LNCaP clone FGC (cell line): ENCODE measurements at regions not wholly inside any gene's neighbourhood (a gene's known extent, or its start where the extent isn't known, plus 50 kb on each side); places are given as distances from the start of the nearest gene placed in this dataset.

Experiments used
- DNase-seq: peaks from one replicate; pipeline ENCODE4 v3.0.0-alpha.2; 2011; ENCODE audit warnings: low read depth
- H3K4me3 ChIP-seq: 2 replicates; pipeline ENCODE4 v1.5.1; 2011; ENCODE audit warnings: mild to moderate bottlenecking, low read depth, low read length, control low read depth
- TF ChIP-seq, protein P1 (sequence below): IDR thresholded peaks from 2 replicates; pipeline ENCODE4 v1.5.1; 2012; ENCODE audit warnings: mild to moderate bottlenecking; ENCODE audit not compliant: control insufficient read depth, insufficient read depth; ENCODE audit errors: extremely low read depth

DNA sequence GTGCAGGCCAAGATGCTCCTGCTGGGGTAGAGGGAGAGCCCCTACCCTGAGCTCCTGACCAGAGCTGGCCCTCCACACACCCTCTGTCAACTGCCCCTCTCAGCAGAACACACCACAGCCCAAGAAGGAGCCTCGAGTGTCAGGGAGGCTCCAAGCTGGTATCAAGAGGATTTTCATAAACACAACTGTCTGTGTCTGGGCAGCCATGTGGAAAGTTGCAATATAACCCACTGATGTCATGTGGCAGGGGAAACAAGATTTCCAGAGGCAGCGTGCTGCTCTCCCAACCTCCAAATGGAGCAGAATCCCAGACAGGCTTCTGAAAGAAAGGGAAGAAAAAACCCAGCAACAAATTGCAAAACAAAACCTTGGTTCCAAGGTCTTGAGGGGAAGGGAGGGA, 569.9 kb downstream of the BUD13 start:
- no peak for DNase-seq
- TF ChIP-seq, protein P1, sequence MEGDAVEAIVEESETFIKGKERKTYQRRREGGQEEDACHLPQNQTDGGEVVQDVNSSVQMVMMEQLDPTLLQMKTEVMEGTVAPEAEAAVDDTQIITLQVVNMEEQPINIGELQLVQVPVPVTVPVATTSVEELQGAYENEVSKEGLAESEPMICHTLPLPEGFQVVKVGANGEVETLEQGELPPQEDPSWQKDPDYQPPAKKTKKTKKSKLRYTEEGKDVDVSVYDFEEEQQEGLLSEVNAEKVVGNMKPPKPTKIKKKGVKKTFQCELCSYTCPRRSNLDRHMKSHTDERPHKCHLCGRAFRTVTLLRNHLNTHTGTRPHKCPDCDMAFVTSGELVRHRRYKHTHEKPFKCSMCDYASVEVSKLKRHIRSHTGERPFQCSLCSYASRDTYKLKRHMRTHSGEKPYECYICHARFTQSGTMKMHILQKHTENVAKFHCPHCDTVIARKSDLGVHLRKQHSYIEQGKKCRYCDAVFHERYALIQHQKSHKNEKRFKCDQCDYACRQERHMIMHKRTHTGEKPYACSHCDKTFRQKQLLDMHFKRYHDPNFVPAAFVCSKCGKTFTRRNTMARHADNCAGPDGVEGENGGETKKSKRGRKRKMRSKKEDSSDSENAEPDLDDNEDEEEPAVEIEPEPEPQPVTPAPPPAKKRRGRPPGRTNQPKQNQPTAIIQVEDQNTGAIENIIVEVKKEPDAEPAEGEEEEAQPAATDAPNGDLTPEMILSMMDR = no peak
- no peak overlapping the region for H3K4me3 ChIP-seq

DNA sequence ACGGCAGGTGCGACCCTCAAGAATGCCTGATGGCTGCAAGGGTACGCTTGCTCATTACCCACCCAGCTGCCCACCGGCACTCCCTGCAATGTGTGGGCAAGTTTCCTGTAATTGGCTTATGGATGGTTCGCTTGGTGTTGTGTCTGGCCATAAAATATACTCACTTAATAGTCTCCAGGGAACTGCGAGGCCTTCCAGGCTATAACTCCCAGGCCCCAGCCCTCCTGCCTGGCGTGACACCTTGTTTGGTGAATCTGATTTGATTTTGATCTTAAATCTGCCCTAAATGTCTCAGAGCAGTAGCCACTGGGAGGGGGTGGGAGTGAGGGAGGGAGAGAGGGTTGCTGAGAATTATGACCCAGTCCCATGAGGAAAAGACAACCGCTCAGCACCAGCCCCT, 572.2 kb downstream of the BUD13 start:
- no peak overlapping the region for H3K4me3 ChIP-seq
- DNase-seq = no peak
- TF ChIP-seq, protein P1 = no peak

DNA sequence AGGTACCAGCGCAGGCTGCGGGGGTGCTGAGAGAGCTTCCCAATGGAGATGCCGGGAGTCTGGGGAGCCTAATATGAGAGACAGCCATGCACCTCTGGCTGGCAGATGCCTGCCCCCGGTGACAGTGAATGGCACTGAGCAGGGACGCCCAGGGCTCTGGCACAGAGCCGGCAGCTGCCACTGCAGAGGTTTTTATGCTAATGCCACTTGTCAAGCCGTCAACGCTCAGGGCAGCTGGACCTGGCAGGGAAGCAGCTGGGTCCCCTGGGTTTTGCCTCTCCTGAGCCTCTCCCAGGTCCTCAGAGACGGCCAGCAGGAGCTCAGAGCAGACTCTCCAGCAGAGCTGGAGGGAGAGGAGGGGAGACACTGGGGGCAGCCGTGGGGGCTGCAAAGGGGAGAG, 573.6 kb downstream of the BUD13 start:
- TF ChIP-seq, protein P1 = no peak
- DNase-seq = no peak

DNA sequence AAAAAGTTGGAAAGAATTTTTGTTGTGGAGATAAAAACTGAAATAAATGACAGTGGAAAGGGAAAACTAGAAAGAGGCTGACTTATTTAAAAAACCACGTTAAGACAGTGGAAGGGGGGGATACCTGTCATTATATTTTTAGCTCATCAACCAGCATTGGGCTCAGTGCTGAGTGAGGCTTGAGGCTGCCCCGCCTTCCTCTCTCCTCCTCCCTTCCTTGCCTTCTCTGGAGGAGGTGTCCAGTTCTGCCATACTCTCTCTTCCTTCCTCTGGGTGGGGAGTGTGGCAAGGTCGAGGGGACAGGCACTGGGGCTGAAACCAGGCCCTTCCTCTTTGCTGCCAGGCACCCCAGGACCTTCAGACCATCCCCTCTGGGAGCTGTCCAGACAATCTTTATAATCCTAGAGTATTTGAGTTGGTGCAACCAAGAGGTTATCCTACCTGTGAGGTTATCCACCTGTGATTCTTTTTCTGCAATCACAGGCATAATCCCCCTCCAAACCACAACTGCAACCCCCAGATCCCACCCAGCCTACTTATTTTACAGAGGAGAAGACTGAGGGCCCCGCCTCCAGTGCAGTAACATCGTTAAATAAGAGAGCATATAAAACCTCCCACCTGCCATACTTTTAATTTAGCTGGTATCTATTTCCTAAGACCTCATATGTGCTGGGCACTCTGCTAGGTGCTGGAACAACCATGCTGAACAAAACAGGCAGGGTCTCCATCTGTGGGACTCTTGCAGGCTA, 578.5 kb downstream of the BUD13 start:
- peak overlapping the region; percentile 50 for H3K4me3 ChIP-seq
- no peak for DNase-seq
- TF ChIP-seq, protein P1 = no peak

More for the DNA sequence above, 573.6 kb downstream of the BUD13 start:
- no peak overlapping the region for H3K4me3 ChIP-seq

DNA sequence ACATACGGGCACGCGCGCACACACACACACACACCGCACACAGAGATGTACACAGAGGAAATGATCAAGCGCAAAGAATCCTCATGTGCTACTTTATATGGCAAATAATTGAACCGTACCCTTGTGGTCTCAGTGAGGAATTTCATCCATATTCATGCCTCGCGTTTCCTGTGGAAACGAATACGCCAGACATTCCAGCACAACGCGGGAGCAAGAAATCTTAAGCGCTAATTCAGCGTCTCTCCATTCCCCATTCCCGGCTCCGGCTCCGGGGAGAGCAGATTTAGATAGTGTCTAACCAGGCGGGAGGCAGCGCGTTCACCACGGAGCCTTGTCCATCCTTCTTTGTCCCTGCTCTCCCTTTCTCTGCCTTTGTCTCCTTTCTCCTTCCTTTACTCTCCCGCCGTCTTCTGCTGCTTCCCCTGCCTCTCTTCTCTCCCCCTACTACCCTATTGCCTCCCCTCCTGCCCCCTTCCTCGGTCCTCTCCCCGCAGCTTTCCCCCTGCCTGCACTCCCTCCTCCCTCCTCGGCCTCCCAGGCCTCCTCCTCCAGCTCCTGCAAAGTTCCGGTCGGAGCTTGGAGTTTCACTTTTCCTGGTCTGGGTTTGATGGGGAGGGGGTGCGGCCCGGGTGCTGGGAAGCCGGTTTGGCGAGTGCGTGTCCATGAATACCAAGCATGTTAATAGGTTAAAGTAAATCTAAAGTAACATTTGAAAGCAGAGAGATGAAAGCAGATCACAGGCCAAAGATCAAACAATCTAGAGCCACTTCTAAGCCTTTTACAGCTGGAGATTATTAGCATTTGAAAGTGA, 579.3 kb downstream of the BUD13 start:
- peak overlapping the region; percentile 50 for H3K4me3 ChIP-seq
- TF ChIP-seq, protein P1 = no peak
- DNase-seq = peak; percentile 78

DNA sequence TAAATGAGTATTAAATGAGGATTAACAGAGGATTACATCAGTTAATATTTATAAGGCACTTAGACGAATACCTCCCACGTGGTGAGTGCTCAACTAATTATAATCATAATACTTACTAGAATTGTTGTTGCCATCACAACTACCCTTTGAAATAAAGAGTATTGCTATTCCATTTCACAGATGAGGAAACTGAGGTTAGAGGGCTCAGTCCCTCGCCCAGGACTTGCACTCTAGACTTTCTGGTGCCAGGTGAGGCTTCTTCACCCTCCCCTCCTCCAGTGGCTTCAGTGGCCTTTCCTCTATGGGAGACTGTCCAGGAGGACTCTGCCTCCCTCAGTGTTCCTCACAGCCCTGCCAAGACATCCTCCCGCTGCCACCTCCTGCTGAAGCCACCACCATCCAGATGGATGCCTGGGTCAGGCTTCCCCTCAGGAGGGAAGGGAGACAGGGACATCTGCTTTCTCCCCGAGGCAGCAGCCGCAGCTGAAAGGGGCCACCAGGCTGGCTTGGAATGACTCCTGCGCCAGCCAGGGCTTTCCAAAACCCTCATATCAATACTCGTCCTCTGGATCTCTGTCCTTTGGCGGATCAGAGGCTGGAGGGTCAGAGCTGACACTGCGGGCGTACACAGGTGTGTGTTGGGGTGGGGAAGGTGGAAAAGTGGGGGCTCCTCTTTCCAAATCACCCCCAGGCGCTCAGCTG, 580.1 kb downstream of the BUD13 start:
- TF ChIP-seq, protein P1 = no peak
- DNase-seq = no peak
- no peak overlapping the region for H3K4me3 ChIP-seq
